Kidney epithelial cell (primary cell): ENCODE measurements at regions not wholly inside any gene's neighbourhood (a gene's known extent, or its start where the extent isn't known, plus 50 kb on each side); places are given as distances from the start of the nearest gene placed in this dataset.

Experiments used
- DNase-seq: peaks from one replicate; pipeline ENCODE4 v3.0.0-alpha.2; 2010; ENCODE audit warnings: low read depth
- H3K27me3 ChIP-seq: 2 replicates; pipeline ENCODE4 v1.6.0; 2011; ENCODE audit warnings: low read length; ENCODE audit not compliant: control insufficient read depth, insufficient read depth
- H3K36me3 ChIP-seq: 2 replicates; pipeline ENCODE4 v1.5.1; 2011; ENCODE audit warnings: low read length; ENCODE audit not compliant: control insufficient read depth, insufficient read depth
- H3K4me3 ChIP-seq: 2 replicates; pipeline ENCODE4 v1.5.1; 2011; ENCODE audit warnings: low read depth, mild to moderate bottlenecking, control low read depth, low read length
- TF ChIP-seq, protein P1 (sequence below): IDR thresholded peaks from 2 replicates; pipeline ENCODE4 v1.5.1; 2011; ENCODE audit warnings: mild to moderate bottlenecking, moderate library complexity, low read length, control low read depth, inconsistent platforms; ENCODE audit not compliant: insufficient read depth, poor library complexity, severe bottlenecking

DNA sequence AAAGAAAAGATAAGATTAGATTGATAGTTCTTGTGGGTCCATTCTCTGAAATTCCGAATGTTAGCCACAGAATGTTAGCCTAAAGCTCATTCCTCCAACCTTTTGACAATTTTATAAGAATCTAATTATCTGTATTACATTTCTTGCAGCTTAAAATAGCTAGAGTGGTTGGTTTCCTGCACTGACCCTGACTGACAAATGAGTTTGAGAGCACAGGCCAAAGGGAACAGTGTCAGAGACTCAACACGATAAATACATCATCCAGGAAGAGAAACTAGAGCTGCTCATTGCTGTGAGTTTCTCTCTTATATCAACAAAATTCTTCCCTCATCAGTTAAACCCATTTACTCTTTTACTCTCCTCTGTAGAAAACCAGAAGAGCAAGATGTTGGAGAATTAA lies 82.1 kb upstream of the PPM1J start:
- DNase-seq = no peak
- Histone ChIP-seq H3K4me3 (no peak overlapping the region), H3K27me3 (no peaks in the 10 kb centered on the region), H3K36me3 (no peaks in the 10 kb centered on the region)
- TF ChIP-seq, protein P1, sequence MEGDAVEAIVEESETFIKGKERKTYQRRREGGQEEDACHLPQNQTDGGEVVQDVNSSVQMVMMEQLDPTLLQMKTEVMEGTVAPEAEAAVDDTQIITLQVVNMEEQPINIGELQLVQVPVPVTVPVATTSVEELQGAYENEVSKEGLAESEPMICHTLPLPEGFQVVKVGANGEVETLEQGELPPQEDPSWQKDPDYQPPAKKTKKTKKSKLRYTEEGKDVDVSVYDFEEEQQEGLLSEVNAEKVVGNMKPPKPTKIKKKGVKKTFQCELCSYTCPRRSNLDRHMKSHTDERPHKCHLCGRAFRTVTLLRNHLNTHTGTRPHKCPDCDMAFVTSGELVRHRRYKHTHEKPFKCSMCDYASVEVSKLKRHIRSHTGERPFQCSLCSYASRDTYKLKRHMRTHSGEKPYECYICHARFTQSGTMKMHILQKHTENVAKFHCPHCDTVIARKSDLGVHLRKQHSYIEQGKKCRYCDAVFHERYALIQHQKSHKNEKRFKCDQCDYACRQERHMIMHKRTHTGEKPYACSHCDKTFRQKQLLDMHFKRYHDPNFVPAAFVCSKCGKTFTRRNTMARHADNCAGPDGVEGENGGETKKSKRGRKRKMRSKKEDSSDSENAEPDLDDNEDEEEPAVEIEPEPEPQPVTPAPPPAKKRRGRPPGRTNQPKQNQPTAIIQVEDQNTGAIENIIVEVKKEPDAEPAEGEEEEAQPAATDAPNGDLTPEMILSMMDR = no peak

DNA sequence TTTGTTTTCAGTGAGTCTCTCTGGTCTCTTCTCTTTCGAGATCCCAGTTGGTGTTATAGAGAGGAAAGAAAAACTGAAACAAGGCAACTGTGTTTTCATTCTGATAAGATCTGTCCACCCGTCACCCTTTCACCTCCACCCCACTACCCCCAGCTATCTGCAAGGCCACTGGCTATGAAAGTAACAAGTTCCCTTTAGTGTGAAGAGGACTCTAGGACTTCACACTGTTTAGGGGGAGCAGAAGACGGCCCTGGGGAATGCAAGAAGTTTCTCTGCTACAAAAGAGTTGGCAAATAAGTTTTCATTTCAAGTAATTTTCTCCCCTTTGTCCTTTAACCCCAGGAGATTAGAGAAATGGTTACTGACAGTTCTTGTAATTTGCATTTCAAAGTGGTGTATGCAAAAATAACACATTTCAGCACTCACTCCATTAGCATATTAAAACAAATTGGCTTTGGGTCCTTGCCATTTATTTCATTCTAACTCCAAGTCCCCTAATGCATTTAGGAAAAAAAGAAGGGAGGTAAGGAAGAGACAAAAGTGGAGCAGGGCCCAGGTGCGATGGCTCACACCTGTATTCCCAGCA lies 79.6 kb upstream of the PPM1J start:
- no peaks in the 10 kb centered on the region for H3K36me3 ChIP-seq
- TF ChIP-seq, protein P1 = no peak
- no peaks in the 10 kb centered on the region for H3K27me3 ChIP-seq
- no peak overlapping the region for H3K4me3 ChIP-seq
- no peak for DNase-seq

DNA sequence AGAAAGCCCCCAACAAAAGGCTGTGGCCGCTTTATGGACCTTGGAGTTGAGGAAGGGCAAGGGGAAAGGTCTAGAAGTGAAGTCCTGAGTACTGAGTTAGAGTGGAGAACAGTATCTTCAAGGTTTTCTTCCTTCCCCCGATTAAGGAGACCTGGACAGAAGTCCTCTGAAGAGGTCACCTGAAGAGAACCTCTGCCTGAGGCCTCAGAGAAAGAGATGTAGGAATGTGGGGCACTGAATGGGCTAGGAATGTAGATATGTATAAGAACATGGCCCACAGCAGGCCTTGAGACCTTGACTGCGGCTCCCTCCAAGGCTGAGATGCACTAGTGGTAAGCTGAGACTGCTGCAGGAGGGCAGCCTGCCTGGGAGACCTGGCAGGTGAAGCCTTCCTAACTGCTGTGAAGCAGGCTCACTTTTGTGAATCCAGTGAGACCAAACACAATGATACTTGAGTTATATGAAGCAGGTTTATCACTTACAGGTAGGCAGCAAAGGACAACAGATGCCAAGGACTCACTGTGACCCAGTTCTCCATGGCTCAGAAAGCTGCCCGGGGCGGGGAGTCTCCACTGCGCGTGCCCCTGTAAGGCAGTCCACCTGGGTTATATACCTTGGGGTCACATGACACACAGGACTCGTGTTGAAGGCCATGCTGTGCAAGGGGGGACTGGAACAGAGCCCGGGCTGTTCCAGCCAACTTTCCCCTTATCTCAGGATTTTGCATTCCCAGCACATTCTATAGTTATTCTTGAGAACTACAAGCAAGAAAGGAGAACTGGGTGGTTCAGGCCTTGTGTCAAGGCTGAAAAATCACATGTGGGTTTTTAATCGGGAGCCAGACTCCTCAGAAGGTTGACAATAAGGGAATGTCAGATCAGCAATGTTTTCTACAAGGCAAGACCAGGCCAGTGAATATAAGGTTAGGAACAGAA lies 78.8 kb upstream of the PPM1J start:
- H3K27me3 ChIP-seq = no peaks in the 10 kb centered on the region
- H3K4me3 ChIP-seq = no peak overlapping the region
- TF ChIP-seq, protein P1 = no peak
- no peaks in the 10 kb centered on the region for H3K36me3 ChIP-seq
- DNase-seq = no peak

DNA sequence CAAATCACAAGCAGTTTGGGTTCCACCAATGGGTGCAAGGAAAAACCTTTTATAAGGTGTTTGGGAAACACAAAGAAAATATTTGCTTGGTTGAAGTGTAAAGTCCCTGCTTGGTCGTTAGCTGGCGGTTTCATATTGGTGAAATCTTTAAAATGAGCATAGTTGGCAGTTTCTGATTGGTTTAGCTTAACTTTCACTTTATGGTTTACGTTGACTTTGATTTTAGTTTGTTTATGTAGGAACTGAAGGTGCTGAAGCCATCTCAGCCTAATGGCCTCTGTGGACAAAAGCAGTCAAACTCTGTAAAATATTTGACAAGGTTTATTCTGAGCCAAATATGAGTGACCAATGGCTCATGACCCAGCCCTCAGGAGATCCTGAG lies 76.6 kb upstream of the PPM1J start:
- no peak overlapping the region for H3K4me3 ChIP-seq
- TF ChIP-seq, protein P1 = no peak
- no peaks in the 10 kb centered on the region for H3K27me3 ChIP-seq

DNA sequence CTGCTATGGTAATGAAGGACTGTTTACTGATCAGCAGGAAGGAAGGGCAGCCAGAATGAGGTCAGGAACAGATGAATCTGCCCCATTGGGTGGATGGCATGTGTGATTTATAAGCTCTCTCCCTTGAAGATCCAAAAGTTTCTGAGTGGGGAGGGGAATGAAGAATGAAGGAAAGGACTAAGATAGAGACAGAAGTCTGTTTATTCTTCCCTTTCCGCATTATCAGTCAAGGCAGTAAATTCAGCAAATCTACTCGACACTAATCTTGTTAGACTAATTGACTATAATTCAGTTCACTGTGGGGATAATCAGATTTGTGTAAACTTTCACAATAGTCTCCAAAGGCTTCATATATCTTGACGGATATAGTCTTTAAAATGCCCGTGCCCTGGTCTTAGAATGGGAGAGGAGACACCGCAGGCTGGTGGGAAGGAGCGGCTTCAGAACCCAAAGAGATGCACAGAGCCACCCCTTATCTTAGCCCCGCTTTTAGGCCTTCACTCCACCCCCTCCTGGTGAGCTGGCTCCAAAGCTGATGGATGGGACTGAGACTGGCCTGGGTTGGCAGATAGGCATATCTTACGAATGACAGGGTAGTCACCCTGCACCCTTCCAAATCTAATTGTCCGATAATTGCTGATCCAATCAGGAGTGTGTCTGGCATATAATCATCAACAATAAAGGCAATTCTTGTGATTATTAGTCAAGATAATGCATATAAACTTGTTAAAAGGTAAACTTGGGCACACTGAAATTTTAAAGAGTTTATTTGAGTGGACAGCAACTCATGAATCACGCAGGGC lies 76.0 kb upstream of the PPM1J start:
- Histone ChIP-seq H3K4me3 (no peak overlapping the region), H3K27me3 (no peaks in the 10 kb centered on the region), H3K36me3 (no peaks in the 10 kb centered on the region)
- TF ChIP-seq, protein P1 = no peak
- DNase-seq = no peak

More for the DNA sequence above, 76.6 kb upstream of the PPM1J start:
- no peak for DNase-seq
- H3K36me3 ChIP-seq = no peaks in the 10 kb centered on the region
